Thoracic aorta (tissue), 2 donors: ENCODE measurements at regions not wholly inside any gene's neighbourhood (a gene's known extent, or its start where the extent isn't known, plus 50 kb on each side); places are given as distances from the start of the nearest gene placed in this dataset.
A peak's percentile ranks its signal among the peaks of the same experiment; 100 is the strongest.
"Not testable (repeated sequence)": the region's sequence is repeated elsewhere in the genome, so short reads cannot be mapped to it uniquely, and the experiment has no call there.

Source experiments
- ATAC-seq: fragments of 150-250 bp; one replicate; pipeline ENCODE4 v1.8.0; 2017; ENCODE audit warnings: low read depth; ENCODE audit not compliant: insufficient number of reproducible peaks, low FRiP score
- DNase-seq: peaks from one replicate; pipeline ENCODE4 v3.0.0-alpha.2; 2020; ENCODE audit warnings: low spot score
- H3K27ac ChIP-seq, 2 donors: fragments of 200-600 bp; sonication (generic); 1 replicate in 1 of 2; 2 replicates in 1 of 2; pipeline ENCODE4 v1.5.1; 2016; ENCODE audit warnings: mild to moderate bottlenecking in 2 of 2, moderate library complexity in 2 of 2
- H3K27me3 ChIP-seq: fragments of 200-600 bp; sonication (generic); replicated peaks from 2 replicates; pipeline ENCODE4 v1.6.0; 2016; ENCODE audit warnings: mild to moderate bottlenecking; ENCODE audit not compliant: insufficient read depth
- H3K36me3 ChIP-seq: fragments of 200-600 bp; sonication (generic); one replicate; pipeline ENCODE4 v1.5.1; 2016
- H3K4me1 ChIP-seq, 2 donors: fragments of 200-600 bp; sonication (generic); 1 replicate in 1 of 2; 2 replicates in 1 of 2; pipeline versions ENCODE4 v1.5.1 to v1.6.0; 2016; ENCODE audit warnings: low read depth in 2 of 2, mild to moderate bottlenecking in 1 of 2; ENCODE audit not compliant: control insufficient read depth in 1 of 2
- H3K4me3 ChIP-seq: fragments of 200-600 bp; sonication (generic); 2 replicates; pipeline ENCODE4 v1.5.1; 2016; ENCODE audit warnings: mild to moderate bottlenecking
- H3K9me3 ChIP-seq: fragments of 200-600 bp; sonication (generic); 2 replicates; pipeline ENCODE4 v1.5.1; 2016
- TF ChIP-seq, protein P1 (sequence below): fragments of 200-600 bp; sonication (generic); IDR thresholded peaks from one replicate; pipeline ENCODE4 v1.5.1; 2019; ENCODE audit warnings: antibody characterized with exemption

GRCh38 chr19:22517496-22518411 is 95.6 kb upstream of the ZNF98 start:
- Histone ChIP-seq H3K36me3 (no peaks in the 10 kb centered on the region), H3K27me3 (no peaks in the 10 kb centered on the region), H3K4me3 (peak overlapping the region; percentile 49), H3K27ac (no peak overlapping the region), H3K9me3 (peaks cover 5% of the 10 kb centered on the region), H3K4me1 (no peaks in the 10 kb centered on the region)
- no peak for ATAC-seq
- no peak for DNase-seq
- TF ChIP-seq, protein P1, sequence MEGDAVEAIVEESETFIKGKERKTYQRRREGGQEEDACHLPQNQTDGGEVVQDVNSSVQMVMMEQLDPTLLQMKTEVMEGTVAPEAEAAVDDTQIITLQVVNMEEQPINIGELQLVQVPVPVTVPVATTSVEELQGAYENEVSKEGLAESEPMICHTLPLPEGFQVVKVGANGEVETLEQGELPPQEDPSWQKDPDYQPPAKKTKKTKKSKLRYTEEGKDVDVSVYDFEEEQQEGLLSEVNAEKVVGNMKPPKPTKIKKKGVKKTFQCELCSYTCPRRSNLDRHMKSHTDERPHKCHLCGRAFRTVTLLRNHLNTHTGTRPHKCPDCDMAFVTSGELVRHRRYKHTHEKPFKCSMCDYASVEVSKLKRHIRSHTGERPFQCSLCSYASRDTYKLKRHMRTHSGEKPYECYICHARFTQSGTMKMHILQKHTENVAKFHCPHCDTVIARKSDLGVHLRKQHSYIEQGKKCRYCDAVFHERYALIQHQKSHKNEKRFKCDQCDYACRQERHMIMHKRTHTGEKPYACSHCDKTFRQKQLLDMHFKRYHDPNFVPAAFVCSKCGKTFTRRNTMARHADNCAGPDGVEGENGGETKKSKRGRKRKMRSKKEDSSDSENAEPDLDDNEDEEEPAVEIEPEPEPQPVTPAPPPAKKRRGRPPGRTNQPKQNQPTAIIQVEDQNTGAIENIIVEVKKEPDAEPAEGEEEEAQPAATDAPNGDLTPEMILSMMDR, result no peak

- no peaks in the 10 kb centered on the region for H3K27me3 ChIP-seq
- no peak overlapping the region for H3K4me3 ChIP-seq
- H3K9me3 ChIP-seq, result peaks cover 10% of the 10 kb centered on the region
- no peaks in the 10 kb centered on the region for H3K36me3 ChIP-seq
- no peaks in the 10 kb centered on the region for H3K4me1 ChIP-seq
- TF ChIP-seq, protein P1, result no peak
- no peak for ATAC-seq
- no peak for DNase-seq
- no peak overlapping the region for H3K27ac ChIP-seq
Observed at GRCh38 chr19:22515435-22515834, 93.3 kb upstream of the ZNF98 start.

- Histone ChIP-seq H3K27me3 (no peaks in the 10 kb centered on the region), H3K4me1 (no peaks in the 10 kb centered on the region), H3K27ac (no peak overlapping the region), H3K36me3 (peaks cover 5% of the 10 kb centered on the region), H3K4me3 (no peak overlapping the region), H3K9me3 (peaks cover 82% of the 10 kb centered on the region)
- ATAC-seq, result no peak
- no peak for DNase-seq
- TF ChIP-seq, protein P1, result no peak
Observed at GRCh38 chr19:22503524-22503923, 81.4 kb upstream of the ZNF98 start.

DNA sequence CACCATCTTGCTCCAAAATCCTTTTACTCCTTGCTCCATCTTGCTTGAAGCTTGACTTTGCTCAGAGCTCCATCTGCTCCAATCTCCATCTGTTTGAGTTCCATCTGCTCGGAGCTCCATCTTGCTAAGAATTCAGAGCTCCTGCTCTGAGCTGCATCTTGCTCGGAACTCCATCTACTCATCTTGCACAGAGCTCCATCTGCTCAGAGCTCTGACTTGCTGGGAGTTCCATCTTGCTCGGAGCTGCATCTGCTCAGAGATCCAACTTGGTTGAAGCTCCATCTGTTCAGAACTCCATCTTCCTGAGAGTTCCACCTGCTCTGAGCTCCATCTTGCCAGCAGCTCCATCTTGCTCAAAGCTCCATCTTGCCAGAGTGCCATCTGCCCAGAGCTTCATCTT is 80.6 kb upstream of the ZNF98 start:
- H3K9me3 ChIP-seq, result peaks cover 87% of the 10 kb centered on the region

DNA sequence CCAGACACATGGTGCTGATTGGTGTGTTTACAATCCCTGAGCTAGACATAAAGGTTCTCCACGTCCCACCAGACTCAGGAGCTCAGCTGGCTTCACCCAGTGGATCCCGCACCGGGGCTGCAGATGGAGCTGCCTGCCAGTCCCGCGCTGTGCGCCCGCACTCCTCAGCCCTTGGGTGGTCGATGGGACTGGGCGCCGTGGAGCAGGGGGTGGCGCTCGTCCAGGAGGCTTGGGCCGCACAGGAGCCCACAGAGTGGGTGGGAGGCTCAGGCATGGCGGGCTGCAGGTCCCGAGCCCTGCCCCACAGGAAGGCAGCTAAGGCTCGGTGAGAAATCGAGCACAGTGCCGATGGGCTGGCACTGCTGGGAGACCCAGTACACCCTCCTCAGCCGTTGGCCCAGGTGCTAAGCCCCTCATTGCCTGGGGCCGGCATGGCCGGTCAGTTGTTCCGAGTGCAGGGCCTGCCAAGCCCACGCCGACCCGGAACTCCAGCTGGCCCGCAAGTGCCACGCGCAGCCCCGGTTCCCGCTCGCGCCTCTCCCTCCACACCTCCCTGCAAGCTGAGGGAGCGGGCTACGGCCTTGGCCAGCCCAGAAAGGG is 76.8 kb upstream of the ZNF98 start:
- not testable (repeated sequence) for DNase-seq

More for the DNA sequence above, 80.6 kb upstream of the ZNF98 start:
- peaks cover 5% of the 10 kb centered on the region for H3K36me3 ChIP-seq
- DNase-seq, result no peak
- H3K4me3 ChIP-seq, result no peak overlapping the region
- TF ChIP-seq, protein P1, result no peak
- no peak overlapping the region for H3K27ac ChIP-seq
- no peak for ATAC-seq
- no peaks in the 10 kb centered on the region for H3K27me3 ChIP-seq
- H3K4me1 ChIP-seq, result no peaks in the 10 kb centered on the region

More for the DNA sequence above, 76.8 kb upstream of the ZNF98 start:
- not testable (repeated sequence) for H3K4me1 ChIP-seq, ATAC-seq, H3K27me3 ChIP-seq, H3K27ac ChIP-seq, H3K36me3 ChIP-seq, H3K4me3 ChIP-seq
- peaks cover 88% of the 10 kb centered on the region for H3K9me3 ChIP-seq
